G401.6 (cell line): ENCODE measurements at regions not wholly inside any gene's neighbourhood (a gene's known extent, or its start where the extent isn't known, plus 50 kb on each side); places are given as distances from the start of the nearest gene placed in this dataset.
"Not testable (repeated sequence)": the region's sequence is repeated elsewhere in the genome, so short reads cannot be mapped to it uniquely, and the experiment has no call there.

ENCODE experiments used
- FAIRE-seq: peaks from 2 replicates; lab custom pipeline; 2012; peaks lifted over from hg19 to GRCh38; lab: Jason Lieb, UNC

- FAIRE-seq: no peak
Measured at GRCh38 chr13:46463719-46464118, 76.7 kb upstream of the RUBCNL start.

- not testable (repeated sequence) for FAIRE-seq
Measured at GRCh38 chr13:46460223-46460622, 73.2 kb upstream of the RUBCNL start.

- FAIRE-seq: not testable (repeated sequence)
Measured at GRCh38 chr13:46457255-46457654, 70.2 kb upstream of the RUBCNL start.

DNA sequence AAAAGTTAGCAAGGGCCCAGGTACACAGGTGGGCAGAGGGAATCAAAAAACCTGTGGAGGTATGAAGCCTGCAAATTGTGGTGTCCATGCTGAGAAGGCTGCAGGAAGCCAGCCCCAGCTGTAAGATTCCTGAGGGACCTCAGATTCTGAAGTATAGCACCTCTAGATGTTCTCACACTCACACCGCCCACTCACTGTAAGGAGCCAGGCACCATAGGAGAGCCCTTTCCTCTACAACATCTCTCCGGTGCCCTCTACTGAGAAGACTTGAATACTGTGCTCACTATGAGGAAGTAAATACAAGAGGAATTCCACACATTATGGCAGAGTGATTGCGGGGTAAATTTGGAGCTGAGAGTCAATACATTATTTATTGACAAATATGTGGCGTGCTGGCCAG is 68.9 kb upstream of the RUBCNL start:
- FAIRE-seq: not testable (repeated sequence)

GRCh38 chr13:46451145-46451544 is 64.1 kb upstream of the RUBCNL start:
- FAIRE-seq: not testable (repeated sequence)

DNA sequence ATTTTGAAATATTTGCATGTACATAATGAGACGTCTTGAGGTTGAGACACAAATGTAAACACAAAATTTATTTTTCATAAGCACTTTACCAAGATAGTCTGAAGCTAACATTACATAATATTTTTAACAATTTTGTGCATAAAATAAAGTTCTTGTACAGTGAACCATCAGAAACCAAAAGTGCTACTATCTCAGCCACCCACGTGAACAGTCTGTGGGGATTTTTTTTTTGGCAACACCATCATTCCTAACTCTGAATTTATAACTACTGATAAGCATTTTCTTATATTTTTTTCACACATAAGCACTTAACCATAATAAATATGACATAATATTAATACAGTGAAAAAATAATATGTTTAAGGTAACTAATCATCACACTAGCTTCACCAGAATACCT is 62.9 kb upstream of the RUBCNL start:
- not testable (repeated sequence) for FAIRE-seq

- not testable (repeated sequence) for FAIRE-seq
Measured at GRCh38 chr13:46448148-46448547, 61.1 kb upstream of the RUBCNL start.

DNA sequence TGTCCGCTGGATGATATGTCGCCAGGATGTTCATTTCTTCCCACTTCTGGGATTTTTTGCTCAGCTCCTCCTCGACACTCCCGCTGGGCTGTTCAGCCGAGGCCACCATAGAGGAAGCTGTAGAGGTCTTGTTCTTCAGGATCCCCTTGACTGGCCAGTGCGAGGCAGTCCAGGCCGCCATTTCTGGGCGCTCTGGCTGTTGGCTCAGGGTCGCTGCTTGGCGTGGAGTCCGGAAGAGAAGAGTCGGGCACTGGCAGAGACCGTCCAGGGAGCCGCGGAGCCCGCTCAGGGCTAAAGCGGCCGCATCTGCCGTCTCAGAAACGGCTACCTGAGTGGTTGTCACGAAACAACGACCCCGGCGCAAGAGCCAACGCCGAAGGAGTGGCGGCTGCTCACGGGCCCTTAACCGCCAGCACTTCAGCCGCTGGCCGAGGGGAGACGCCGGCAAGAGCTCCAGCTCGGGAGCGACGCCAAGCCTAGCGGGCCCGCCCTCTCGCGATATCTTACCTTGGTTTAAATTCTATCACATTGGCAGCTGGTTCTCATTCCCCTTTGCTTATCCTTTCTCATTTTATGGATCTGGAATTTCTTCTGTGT is 50.9 kb upstream of the RUBCNL start:
- FAIRE-seq: not testable (repeated sequence)
